ENCODE measurements at regions not wholly inside any gene's neighbourhood (a gene's known extent, or its start where the extent isn't known, plus 50 kb on each side); places are given as distances from the start of the nearest gene placed in this dataset.

DNA sequence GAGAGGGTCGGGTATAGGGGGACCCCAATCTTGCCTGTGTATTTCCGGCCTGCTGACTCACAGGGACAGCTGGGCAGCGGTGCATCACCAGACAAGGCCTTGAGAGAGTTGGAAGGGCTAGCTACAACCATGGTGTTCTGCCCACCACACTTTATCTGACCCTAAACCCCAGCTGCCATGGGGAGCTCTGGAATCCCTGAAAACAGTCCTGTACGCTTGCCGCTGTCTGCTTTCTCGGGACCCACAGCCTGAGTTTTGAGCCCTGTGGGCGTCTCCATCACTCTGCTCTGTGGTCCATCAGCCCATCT, 100.4 kb upstream of the GSE1 start:
- no peaks in the 10 kb centered on the region for H3K36me3 ChIP-seq
- FAIRE-seq (no peak), ATAC-seq (no peak), DNase-seq (no peak)
- no peak overlapping the region for H3K4me3 ChIP-seq
- no peak overlapping the region for H3K27ac ChIP-seq
- WGBS, 2 donors: 92 to 94% methylated on average over 7 of the region's 7 CpGs
- no peaks in the 10 kb centered on the region for H3K27me3 ChIP-seq
- TF ChIP-seq, protein P1, sequence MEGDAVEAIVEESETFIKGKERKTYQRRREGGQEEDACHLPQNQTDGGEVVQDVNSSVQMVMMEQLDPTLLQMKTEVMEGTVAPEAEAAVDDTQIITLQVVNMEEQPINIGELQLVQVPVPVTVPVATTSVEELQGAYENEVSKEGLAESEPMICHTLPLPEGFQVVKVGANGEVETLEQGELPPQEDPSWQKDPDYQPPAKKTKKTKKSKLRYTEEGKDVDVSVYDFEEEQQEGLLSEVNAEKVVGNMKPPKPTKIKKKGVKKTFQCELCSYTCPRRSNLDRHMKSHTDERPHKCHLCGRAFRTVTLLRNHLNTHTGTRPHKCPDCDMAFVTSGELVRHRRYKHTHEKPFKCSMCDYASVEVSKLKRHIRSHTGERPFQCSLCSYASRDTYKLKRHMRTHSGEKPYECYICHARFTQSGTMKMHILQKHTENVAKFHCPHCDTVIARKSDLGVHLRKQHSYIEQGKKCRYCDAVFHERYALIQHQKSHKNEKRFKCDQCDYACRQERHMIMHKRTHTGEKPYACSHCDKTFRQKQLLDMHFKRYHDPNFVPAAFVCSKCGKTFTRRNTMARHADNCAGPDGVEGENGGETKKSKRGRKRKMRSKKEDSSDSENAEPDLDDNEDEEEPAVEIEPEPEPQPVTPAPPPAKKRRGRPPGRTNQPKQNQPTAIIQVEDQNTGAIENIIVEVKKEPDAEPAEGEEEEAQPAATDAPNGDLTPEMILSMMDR (IDR thresholded peaks at IDR 0.05): no peak
- H3K9me3 ChIP-seq: no peaks in the 10 kb centered on the region
- peaks cover 16 to 33% (median 23%) of the 10 kb centered on the region in 3 donors for H3K4me1 ChIP-seq
- intact Hi-C loops (cut with DNase I): no loop called here

DNA sequence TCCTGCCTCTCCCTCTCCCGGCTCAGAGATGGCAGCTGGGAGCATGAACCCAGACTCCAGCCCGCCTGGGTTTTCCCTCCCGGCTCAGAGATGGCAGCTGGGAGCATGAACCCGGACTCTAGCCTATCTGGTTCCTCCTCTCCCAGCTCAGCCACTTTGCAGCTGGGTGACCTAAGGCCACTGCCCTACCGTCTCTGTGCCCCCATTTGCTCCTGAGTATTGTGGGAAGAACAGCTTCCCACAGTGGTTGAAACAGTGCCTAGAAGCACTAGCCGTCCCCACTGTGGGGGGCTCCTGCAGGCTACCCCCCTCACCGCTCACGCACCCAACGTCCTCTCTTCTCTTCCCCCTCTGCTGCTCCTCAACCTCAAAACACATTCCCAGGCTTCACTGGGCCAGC, 99.9 kb upstream of the GSE1 start:
- DNase-seq (no peak), ATAC-seq (no peak), FAIRE-seq (no peak)
- intact Hi-C loops (cut with DNase I): no loop called here
- Histone ChIP-seq H3K4me1 (peaks cover 16 to 33% (median 23%) of the 10 kb centered on the region in 3 donors), H3K4me3 (no peak overlapping the region), H3K36me3 (no peaks in the 10 kb centered on the region), H3K27me3 (no peaks in the 10 kb centered on the region), H3K9me3 (no peaks in the 10 kb centered on the region), H3K27ac (peak overlapping the region; percentile 71 to 97 (median 89))
- TF ChIP-seq, protein P1 (IDR thresholded peaks at IDR 0.05): no peak
- 83 to 91% methylated on average over 9 of the region's 9 CpGs for WGBS, 2 donors

DNA sequence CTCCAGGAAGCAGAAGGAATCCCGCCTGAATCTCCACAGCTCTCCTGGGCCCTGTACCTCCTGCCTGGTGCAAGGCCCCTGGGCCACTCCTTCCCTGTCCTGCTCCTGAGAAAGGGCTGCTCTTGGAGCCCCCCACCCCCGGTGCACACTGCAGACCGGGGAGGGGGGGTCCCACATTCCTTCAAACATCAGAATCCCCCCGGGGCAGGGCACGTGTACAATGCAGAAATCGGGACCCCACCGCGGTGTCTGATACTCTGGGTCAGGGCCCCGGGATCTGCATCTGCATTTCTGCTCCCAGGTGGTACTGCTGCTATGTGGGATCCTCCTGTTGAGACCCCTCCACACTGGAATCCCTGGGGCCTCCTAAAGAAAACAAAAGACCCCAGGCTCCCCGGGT, 99.5 kb upstream of the GSE1 start:
- no peak overlapping the region for H3K4me3 ChIP-seq
- WGBS, 2 donors: 81 to 83% methylated on average over 10 of the region's 10 CpGs
- ATAC-seq (no peak), FAIRE-seq (no peak), DNase-seq (no peak)
- H3K9me3 ChIP-seq: no peaks in the 10 kb centered on the region
- H3K27ac ChIP-seq: peak overlapping the region; percentile 71 to 97 (median 89)
- TF ChIP-seq, protein P1 (IDR thresholded peaks at IDR 0.05): no peak
- H3K36me3 ChIP-seq: no peaks in the 10 kb centered on the region
- intact Hi-C loops (cut with DNase I): no loop called here
- H3K4me1 ChIP-seq: peaks cover 16 to 33% (median 23%) of the 10 kb centered on the region in 3 donors
- no peaks in the 10 kb centered on the region for H3K27me3 ChIP-seq

DNA sequence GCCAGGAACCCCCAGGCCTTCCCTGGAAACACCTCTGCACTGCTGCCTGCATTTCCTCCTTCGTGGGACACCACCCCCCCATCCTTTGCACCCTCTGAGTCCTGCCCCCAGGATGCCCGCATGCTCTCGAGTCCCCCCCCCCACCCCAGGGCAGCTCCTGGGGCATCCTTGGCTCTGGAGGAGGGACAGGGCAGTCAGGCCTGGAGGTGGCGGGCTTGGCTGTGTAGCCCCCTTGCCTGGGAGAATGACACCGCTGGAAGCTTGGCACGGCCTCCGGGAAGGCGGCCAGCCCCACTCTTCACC, 98.9 kb upstream of the GSE1 start:
- Histone ChIP-seq H3K36me3 (no peaks in the 10 kb centered on the region), H3K27ac (peak overlapping the region; percentile 71 to 97 (median 89)), H3K9me3 (no peaks in the 10 kb centered on the region), H3K4me3 (no peak overlapping the region), H3K27me3 (no peaks in the 10 kb centered on the region), H3K4me1 (peaks cover 16 to 33% (median 23%) of the 10 kb centered on the region in 3 donors)
- FAIRE-seq (no peak), ATAC-seq (peak in 1 of 4 donors; percentile 79), DNase-seq (peak; percentile 85 to 95 (median 88))
- WGBS, 2 donors: 6 to 10% methylated on average over 2 to 8 of the region's 8 CpGs
- TF ChIP-seq, protein P1 (IDR thresholded peaks at IDR 0.05): no peak
- intact Hi-C loops (cut with DNase I): no loop called here

DNA sequence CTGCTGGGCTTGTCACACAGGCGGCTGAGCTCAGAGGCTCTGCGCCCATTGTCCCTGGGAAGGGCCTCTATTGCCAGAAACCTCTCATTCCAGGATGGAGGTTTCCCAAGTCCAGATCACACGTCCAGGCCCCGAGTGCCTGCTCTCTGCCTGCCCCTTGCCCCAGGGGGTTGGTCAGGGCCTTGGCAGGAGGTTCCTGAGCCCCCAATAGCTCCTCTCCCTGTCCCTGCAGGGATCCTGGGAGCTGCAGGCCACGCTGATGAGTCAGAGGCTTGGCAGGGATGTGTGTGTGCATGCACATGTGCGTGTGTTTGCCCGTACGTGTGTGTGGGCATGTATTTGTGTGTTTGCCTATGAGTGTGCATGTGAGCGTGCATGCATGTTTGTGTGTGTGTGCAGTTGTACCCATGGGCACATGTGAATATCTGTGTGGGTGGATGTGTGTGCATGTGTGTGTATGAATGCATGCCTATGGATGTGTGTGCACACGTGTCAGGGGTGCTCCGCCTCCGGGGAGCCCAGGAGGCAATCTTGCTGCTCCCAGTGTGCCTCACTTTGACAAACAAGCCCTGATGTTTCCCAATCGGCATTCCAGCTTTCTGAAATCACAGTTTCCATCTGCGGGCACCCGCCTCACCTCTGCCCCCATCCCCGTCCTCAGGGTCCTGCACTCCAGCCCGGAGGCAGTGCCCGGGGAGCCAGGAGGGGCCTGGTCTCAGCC, 98.4 kb upstream of the GSE1 start:
- ATAC-seq (peak; percentile 78 to 83 (median 80)), FAIRE-seq (no peak), DNase-seq (peak; percentile 76 to 87 (median 84))
- H3K4me3 ChIP-seq: no peak overlapping the region
- intact Hi-C loops (cut with DNase I): no loop called here
- H3K4me1 ChIP-seq: peaks cover 16 to 33% (median 23%) of the 10 kb centered on the region in 3 donors
- no peaks in the 10 kb centered on the region for H3K9me3 ChIP-seq
- no peaks in the 10 kb centered on the region for H3K27me3 ChIP-seq
- H3K27ac ChIP-seq: peak overlapping the region; percentile 71 to 97 (median 89)
- H3K36me3 ChIP-seq: no peaks in the 10 kb centered on the region
- TF ChIP-seq, protein P1 (IDR thresholded peaks at IDR 0.05): no peak
- 8 to 9% methylated on average over 18 of the region's 18 CpGs for WGBS, 2 donors

Measured in pancreas (tissue), 10 donors.